Activated CD8-positive, alpha-beta T cell treated with anti-CD3 and anti-CD28 coated beads for 36 hours (primary cell): ENCODE measurements at regions not wholly inside any gene's neighbourhood (a gene's known extent, or its start where the extent isn't known, plus 50 kb on each side); places are given as distances from the start of the nearest gene placed in this dataset.

Experiments
- ATAC-seq: fragments of 200-7000 bp; cut with Tn5 transposase; one replicate; pipeline ENCODE4 v1.10.0; 2021; ENCODE audit warnings: mild to moderate bottlenecking, moderate library complexity
- CTCF ChIA-PET: fragments of 350-600 bp; sonication (Branson Sonifier 250); formaldehyde crosslinking; loops from one replicate; lab custom pipeline; 2021; ENCODE audit warnings: antibody characterized with exemption; lab: Charles Lee
- POLR2A ChIA-PET: fragments of 350-600 bp; sonication (Branson Sonifier 250); formaldehyde crosslinking; loops from one replicate; lab custom pipeline; 2021; ENCODE audit warnings: antibody characterized with exemption; lab: Charles Lee
- DNase-seq: peaks from one replicate; pipeline ENCODE4 v3.0.0-alpha.2; 2020
- H3K27ac Mint-ChIP-seq: one replicate; pipeline ENCODE4 v1.8.0; 2021; ENCODE audit warnings: mild to moderate bottlenecking, mixed read lengths
- H3K27me3 Mint-ChIP-seq: one replicate; pipeline ENCODE4 v1.8.0; 2021; ENCODE audit warnings: mixed read lengths
- H3K36me3 Mint-ChIP-seq: one replicate; pipeline ENCODE4 v1.8.0; 2021; ENCODE audit warnings: low read depth, mixed read lengths
- H3K4me1 Mint-ChIP-seq: one replicate; pipeline ENCODE4 v1.8.0; 2021; ENCODE audit warnings: low read depth, mixed read lengths
- H3K4me3 Mint-ChIP-seq: one replicate; pipeline ENCODE4 v1.8.0; 2021; ENCODE audit warnings: mild to moderate bottlenecking, moderate library complexity, mixed read lengths
- H3K9me3 Mint-ChIP-seq: one replicate; pipeline ENCODE4 v1.8.0; 2021; ENCODE audit warnings: mixed read lengths
- CTCF ChIP-seq: fragments of 200-600 bp; IDR thresholded peaks from one replicate; pipeline ENCODE4 v1.8.0; 2022; ENCODE audit warnings: antibody characterized with exemption, mild to moderate bottlenecking
- intact Hi-C: fragments of 100-400 bp; cut with micrococcal nuclease; formaldehyde crosslinking; loops from one replicate; pipeline ENCODE4 v1.10.0; 2022

GRCh38 chr4:82047731-82048130, 326.1 kb downstream of the HNRNPD start:
- CTCF ChIA-PET: no interaction called here
- Mint-ChIP-seq H3K9me3 (no peaks in the 10 kb centered on the region), H3K4me3 (no peak overlapping the region), H3K4me1 (peaks cover 5% of the 10 kb centered on the region), H3K27ac (no peak overlapping the region), H3K27me3 (peaks cover 43% of the 10 kb centered on the region), H3K36me3 (no peaks in the 10 kb centered on the region)
- intact Hi-C loops: no loop called here
- DNase-seq (no peak), ATAC-seq (no peak)
- TF ChIP-seq CTCF: no peak
- POLR2A ChIA-PET: no interaction called here

- Mint-ChIP-seq H3K4me3 (no peak overlapping the region), H3K27me3 (peaks cover 46% of the 10 kb centered on the region), H3K4me1 (peaks cover 13% of the 10 kb centered on the region), H3K27ac (no peak overlapping the region), H3K9me3 (no peaks in the 10 kb centered on the region), H3K36me3 (no peaks in the 10 kb centered on the region)
- ChIA-PET POLR2A (no interaction called here), CTCF (no interaction called here)
- intact Hi-C loops: no loop called here
- TF ChIP-seq CTCF: no peak
- ATAC-seq: no peak
- no peak for DNase-seq
These were observed 327.0 kb downstream of the HNRNPD start for GRCh38 chr4:82046796-82047195.

- H3K27ac Mint-ChIP-seq: no peak overlapping the region
- CTCF ChIA-PET: interaction anchor here (1.4 kb wide), 1 partner anchor 132 kb away, joined by 3 read pairs; no protein-coding TSS in a partner anchor
- TF ChIP-seq CTCF: no peak
- POLR2A ChIA-PET: interaction anchor here (1.0 kb wide), 1 partner anchor 19 kb away, joined by 3 read pairs; no protein-coding TSS in a partner anchor
- peaks cover 47% of the 10 kb centered on the region for H3K27me3 Mint-ChIP-seq
- no peak for ATAC-seq
- H3K36me3 Mint-ChIP-seq: no peaks in the 10 kb centered on the region
- intact Hi-C loops: no loop called here
- H3K4me1 Mint-ChIP-seq: peaks cover 17% of the 10 kb centered on the region
- DNase-seq: no peak
- no peaks in the 10 kb centered on the region for H3K9me3 Mint-ChIP-seq
- H3K4me3 Mint-ChIP-seq: no peak overlapping the region
These were observed 328.5 kb downstream of the HNRNPD start for GRCh38 chr4:82045267-82045666.

- POLR2A ChIA-PET: interaction anchor here (0.6 to 1.0 kb wide), 2 partner anchors 20 to 276 kb away, joined by 3 read pairs; no protein-coding TSS in a partner anchor
- no peaks in the 10 kb centered on the region for H3K36me3 Mint-ChIP-seq
- H3K4me3 Mint-ChIP-seq: no peak overlapping the region
These were observed 329.4 kb downstream of the HNRNPD start for GRCh38 chr4:82044141-82044993.

More at GRCh38 chr4:82044141-82044993, 329.4 kb downstream of the HNRNPD start:
- H3K27ac Mint-ChIP-seq: no peak overlapping the region
- H3K4me1 Mint-ChIP-seq: peaks cover 17% of the 10 kb centered on the region
- H3K9me3 Mint-ChIP-seq: no peaks in the 10 kb centered on the region
- ATAC-seq (peak; percentile 50), DNase-seq (peak; percentile 40)
- intact Hi-C loops: no loop called here
- CTCF ChIA-PET: interaction anchor here (1.4 kb wide), 1 partner anchor 131 kb away, joined by 3 read pairs; no protein-coding TSS in a partner anchor
- peaks cover 47% of the 10 kb centered on the region for H3K27me3 Mint-ChIP-seq
- no peak for TF ChIP-seq CTCF
